ENCODE measurements at regions not wholly inside any gene's neighbourhood (a gene's known extent, or its start where the extent isn't known, plus 50 kb on each side); places are given as distances from the start of the nearest gene placed in this dataset.

DNA sequence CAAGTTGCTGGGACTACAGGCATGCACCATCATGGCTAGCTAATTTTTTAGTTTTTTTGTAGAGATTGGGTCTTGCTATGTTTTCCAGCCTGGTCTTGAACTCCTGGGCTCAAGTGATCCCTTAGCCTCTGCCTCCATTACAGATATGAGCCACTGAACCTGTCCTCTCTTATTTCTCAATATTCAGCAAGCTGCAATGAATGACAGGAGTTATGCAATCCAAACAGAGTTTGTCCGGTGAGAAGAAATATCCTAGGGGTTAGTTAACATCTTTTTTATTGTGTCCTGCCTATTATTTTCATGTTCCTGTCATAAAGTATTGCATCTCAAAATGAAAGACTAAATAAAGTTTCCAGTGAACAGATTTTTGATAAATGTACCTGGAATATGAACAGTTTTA lies 1161.4 kb downstream of the OTOL1 start:
- 71 to 85% (median 73%) methylated on average over 1 of the region's 1 CpG for WGBS, 4 donors
- no peak overlapping the region for H3K4me3 ChIP-seq
- no peaks in the 10 kb centered on the region for H3K9me3 ChIP-seq (replicated peaks in 1 of 3)
- no peak for DNase-seq
- H3K27ac ChIP-seq, result no peak overlapping the region
- no peaks in the 10 kb centered on the region for H3K27me3 ChIP-seq
- no peaks in the 10 kb centered on the region for H3K36me3 ChIP-seq (replicated peaks in 1 of 2)
- TF ChIP-seq, protein P1, sequence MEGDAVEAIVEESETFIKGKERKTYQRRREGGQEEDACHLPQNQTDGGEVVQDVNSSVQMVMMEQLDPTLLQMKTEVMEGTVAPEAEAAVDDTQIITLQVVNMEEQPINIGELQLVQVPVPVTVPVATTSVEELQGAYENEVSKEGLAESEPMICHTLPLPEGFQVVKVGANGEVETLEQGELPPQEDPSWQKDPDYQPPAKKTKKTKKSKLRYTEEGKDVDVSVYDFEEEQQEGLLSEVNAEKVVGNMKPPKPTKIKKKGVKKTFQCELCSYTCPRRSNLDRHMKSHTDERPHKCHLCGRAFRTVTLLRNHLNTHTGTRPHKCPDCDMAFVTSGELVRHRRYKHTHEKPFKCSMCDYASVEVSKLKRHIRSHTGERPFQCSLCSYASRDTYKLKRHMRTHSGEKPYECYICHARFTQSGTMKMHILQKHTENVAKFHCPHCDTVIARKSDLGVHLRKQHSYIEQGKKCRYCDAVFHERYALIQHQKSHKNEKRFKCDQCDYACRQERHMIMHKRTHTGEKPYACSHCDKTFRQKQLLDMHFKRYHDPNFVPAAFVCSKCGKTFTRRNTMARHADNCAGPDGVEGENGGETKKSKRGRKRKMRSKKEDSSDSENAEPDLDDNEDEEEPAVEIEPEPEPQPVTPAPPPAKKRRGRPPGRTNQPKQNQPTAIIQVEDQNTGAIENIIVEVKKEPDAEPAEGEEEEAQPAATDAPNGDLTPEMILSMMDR (IDR thresholded peaks at IDR 0.05), result no peak
- no peak for TF ChIP-seq POLR2A (IDR thresholded peaks at IDR 0.05)
- intact Hi-C loops (cut with DNase I), result no loop called here
- H3K4me1 ChIP-seq (replicated peaks in 1 of 2), result no peaks in the 10 kb centered on the region

DNA sequence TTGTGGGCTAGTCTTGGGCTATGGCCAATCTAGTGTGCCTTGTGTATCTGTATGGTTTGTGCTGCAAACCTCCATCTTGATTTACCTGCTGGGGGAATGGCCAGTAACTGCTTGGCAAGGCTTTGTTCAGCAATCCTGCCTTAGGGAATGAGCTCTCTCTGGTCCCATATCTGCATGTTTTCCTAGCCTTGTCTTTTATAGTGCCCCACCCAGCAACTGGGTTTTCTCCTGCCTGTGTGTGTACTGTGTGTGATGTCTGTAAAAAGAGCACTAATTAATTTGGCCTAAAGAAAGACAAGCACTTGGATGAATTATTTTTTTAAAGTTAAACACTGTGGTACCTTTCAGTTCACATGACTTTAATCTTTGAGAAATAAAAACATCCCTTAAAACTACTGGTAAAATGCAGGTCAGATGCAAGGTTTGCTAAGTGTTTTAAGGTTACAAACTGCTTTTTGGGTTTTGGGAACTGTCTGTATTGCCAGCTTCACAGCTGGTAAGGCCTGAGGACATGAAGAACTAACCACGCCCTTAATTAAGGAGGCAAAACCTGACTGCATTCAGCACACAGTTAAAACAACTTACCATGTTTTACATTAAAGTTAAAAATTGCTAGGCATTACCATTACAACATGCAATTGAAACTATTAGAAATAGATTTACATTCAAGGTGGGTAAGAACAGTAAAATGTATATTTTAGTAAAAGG lies 1169.2 kb downstream of the OTOL1 start:
- WGBS, 4 donors, result 68 to 100% (median 88%) methylated on average over 1 of the region's 1 CpG
- TF ChIP-seq, protein P1 (IDR thresholded peaks at IDR 0.05), result no peak
- no peak for TF ChIP-seq POLR2A (IDR thresholded peaks at IDR 0.05)
- no peaks in the 10 kb centered on the region for H3K4me1 ChIP-seq (replicated peaks in 1 of 2)
- no peak overlapping the region for H3K4me3 ChIP-seq
- H3K27me3 ChIP-seq, result no peaks in the 10 kb centered on the region
- no peak overlapping the region for H3K27ac ChIP-seq
- no peaks in the 10 kb centered on the region for H3K9me3 ChIP-seq (replicated peaks in 1 of 3)
- no peak for DNase-seq
- no peaks in the 10 kb centered on the region for H3K36me3 ChIP-seq (replicated peaks in 1 of 2)
- intact Hi-C loops (cut with DNase I), result no loop called here

DNA sequence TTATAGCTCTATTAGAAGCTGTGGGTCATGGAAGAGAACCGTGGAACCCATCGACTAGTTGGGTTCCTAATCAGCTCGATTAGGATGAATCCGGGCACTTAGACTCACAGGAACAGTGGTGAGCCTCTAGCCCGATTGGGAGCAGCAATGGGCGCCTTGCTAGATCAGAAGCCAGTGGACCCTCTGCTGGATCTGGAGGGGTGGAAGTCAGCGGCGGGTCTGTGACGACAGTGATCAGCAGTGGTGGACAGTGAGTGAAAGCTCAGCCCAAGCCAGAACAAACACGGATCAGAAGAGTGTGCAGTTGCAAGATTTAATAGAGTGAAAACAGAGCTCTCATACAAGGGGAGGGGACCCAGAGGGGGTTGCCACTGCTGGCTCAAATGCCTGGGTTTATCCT lies 1170.2 kb downstream of the OTOL1 start:
- H3K27ac ChIP-seq, result no peak overlapping the region
- TF ChIP-seq POLR2A (IDR thresholded peaks at IDR 0.05), result no peak
- TF ChIP-seq, protein P1 (IDR thresholded peaks at IDR 0.05), result no peak
- H3K4me3 ChIP-seq, result no peak overlapping the region
- intact Hi-C loops (cut with DNase I), result no loop called here
- H3K27me3 ChIP-seq, result no peaks in the 10 kb centered on the region
- no peaks in the 10 kb centered on the region for H3K9me3 ChIP-seq (replicated peaks in 1 of 3)
- DNase-seq, result no peak
- no peaks in the 10 kb centered on the region for H3K4me1 ChIP-seq (replicated peaks in 1 of 2)
- WGBS, 4 donors, result 84 to 93% (median 88%) methylated on average over 8 to 10 of the region's 10 CpGs
- H3K36me3 ChIP-seq (replicated peaks in 1 of 2), result no peaks in the 10 kb centered on the region

DNA sequence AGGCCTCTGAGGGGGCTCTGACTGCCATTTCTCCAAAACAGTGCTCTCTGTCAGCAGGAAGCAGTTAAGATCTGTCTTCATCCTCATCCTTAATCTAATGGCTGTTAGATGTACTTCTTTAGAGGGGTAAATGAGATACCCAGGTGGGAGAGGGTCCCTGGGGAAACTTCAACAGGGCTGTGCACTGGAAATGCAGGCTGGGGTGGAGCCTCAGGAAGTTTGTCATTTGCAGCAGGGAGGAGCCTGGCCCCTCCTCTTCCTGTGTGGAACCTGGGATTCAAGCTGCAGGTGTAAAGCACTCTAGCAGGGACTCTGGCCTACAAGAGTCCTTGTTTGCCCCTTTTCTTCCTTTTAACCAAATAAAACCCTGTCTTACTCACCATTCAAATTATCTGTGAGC lies 1173.6 kb downstream of the OTOL1 start:
- Histone ChIP-seq H3K27ac (no peak overlapping the region), H3K36me3 (replicated peaks in 1 of 2) (no peaks in the 10 kb centered on the region), H3K4me3 (no peak overlapping the region), H3K9me3 (replicated peaks in 1 of 3) (no peaks in the 10 kb centered on the region), H3K4me1 (replicated peaks in 1 of 2) (no peaks in the 10 kb centered on the region), H3K27me3 (no peaks in the 10 kb centered on the region)
- DNase-seq, result no peak
- no peak for TF ChIP-seq POLR2A (IDR thresholded peaks at IDR 0.05)
- TF ChIP-seq, protein P1 (IDR thresholded peaks at IDR 0.05), result no peak
- intact Hi-C loops (cut with DNase I), result no loop called here
